H1 (cell line): ENCODE measurements at regions not wholly inside any gene's neighbourhood (a gene's known extent, or its start where the extent isn't known, plus 50 kb on each side); places are given as distances from the start of the nearest gene placed in this dataset.

Source experiments
- CHD7 ChIP-seq: fragments of 300-600 bp; sonication (generic); IDR thresholded peaks from 2 replicates; pipeline ENCODE4 v1.7.1; 2012; ENCODE audit warnings: low read length, moderate library complexity, mild to moderate bottlenecking, inconsistent platforms; ENCODE audit not compliant: insufficient replicate concordance
- EP300 ChIP-seq, 2 experiments: IDR thresholded peaks; 1 replicate in 1 of 2; 2 replicates in 1 of 2; pipeline ENCODE4 v1.6.1; 2011 to 2012; ENCODE audit warnings: low read depth in 2 of 2, low read length in 2 of 2, mild to moderate bottlenecking in 2 of 2, borderline replicate concordance in 1 of 2, inconsistent platforms in 1 of 2, moderate library complexity in 1 of 2

- TF ChIP-seq CHD7 (no peak), EP300 (IDR thresholded peaks at IDR 0.05; ENCODE audit: borderline replicate concordance in 1 of 2, low read depth in 2 of 2, low read length in 2 of 2) (no peak)
These were observed 846.8 kb downstream of the FSTL5 start (continued) for GRCh38 chr4:161317000-161317399.
